ENCODE measurements at regions not wholly inside any gene's neighbourhood (a gene's known extent, or its start where the extent isn't known, plus 50 kb on each side); places are given as distances from the start of the nearest gene placed in this dataset.

DNA sequence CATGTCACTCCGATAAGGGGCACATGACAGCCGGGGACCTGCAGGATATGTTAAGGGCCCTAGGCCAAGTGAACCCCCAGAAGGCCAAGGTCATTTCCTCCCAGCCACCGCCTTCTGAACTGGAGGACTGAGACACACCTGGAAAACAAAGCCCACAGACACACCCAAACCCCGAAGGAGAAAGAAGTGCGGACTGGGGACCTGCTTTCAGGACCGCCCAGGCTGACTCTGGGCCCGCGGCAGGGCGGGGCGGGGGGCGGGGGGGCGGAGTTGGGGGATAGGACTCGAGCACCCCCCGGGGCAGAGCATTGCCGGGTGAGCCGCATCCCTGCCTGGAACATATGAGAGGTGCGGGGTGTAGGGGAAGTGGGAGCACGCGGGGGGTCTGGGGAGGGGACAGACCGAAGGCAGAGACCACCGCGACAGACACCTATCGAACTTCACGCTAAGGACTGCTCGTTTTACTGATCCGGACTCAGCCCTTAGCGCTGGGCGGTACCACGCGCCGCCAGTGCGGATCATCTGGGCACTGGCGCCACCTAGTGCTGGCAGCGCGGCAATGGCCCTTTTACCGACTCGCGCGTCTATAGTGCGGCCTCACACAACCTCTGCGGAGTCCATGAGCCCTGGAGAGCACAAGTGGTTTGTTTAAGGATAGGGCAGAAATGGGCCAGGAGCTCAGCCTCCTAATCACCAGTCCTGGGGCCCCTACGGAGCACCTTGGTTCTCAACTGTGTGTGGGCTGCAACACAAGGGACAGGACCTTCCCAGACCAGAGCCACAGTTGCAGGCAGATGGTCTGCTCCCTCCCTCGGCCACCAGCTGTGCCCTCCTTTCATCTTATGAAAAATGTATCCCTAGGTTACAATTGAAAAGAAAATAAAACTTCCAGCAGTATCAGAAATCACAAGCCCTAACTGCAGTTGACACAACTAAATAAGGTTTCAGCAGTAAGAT lies 157.6 kb downstream of the HERPUD2 start:
- WGBS, 2 donors: 5 to 6% methylated on average over 39 to 43 of the region's 43 CpGs
- Histone ChIP-seq H3K9me3 (ENCODE audit: control insufficient read depth in 2 of 2, insufficient read depth in 1 of 2, low read depth in 1 of 2, low read length in 1 of 2) (no peaks in the 10 kb centered on the region), H3K36me3 (ENCODE audit: control insufficient read depth in 2 of 2, insufficient read depth in 2 of 2, low read length in 1 of 2) (no peaks in the 10 kb centered on the region), H3K4me1 (ENCODE audit: control insufficient read depth in 2 of 2, insufficient read depth in 2 of 2, low read length in 1 of 2) (no peaks in the 10 kb centered on the region), H3K27ac (ENCODE audit: low read depth in 2 of 2, low read length in 1 of 2) (no peak overlapping the region), H3K4me3 (ENCODE audit: low read depth in 1 of 2, low read length in 2 of 2) (peak overlapping the region in 1 of 2 donors; percentile 38), H3K27me3 (ENCODE audit: control insufficient read depth in 1 of 2, insufficient read depth in 2 of 2, low read length in 2 of 2) (no peaks in the 10 kb centered on the region)

- Histone ChIP-seq H3K4me1 (ENCODE audit: control insufficient read depth in 2 of 2, insufficient read depth in 2 of 2, low read length in 1 of 2) (no peaks in the 10 kb centered on the region), H3K4me3 (ENCODE audit: low read depth in 1 of 2, low read length in 2 of 2) (no peak overlapping the region), H3K36me3 (ENCODE audit: control insufficient read depth in 2 of 2, insufficient read depth in 2 of 2, low read length in 1 of 2) (no peaks in the 10 kb centered on the region), H3K27ac (ENCODE audit: low read depth in 2 of 2, low read length in 1 of 2) (no peak overlapping the region), H3K27me3 (ENCODE audit: control insufficient read depth in 1 of 2, insufficient read depth in 2 of 2, low read length in 2 of 2) (no peaks in the 10 kb centered on the region), H3K9me3 (ENCODE audit: control insufficient read depth in 2 of 2, insufficient read depth in 1 of 2, low read depth in 1 of 2, low read length in 1 of 2) (no peaks in the 10 kb centered on the region)
- WGBS, 2 donors: 76 to 81% methylated on average over 11 of the region's 11 CpGs
These were observed 158.5 kb downstream of the HERPUD2 start for GRCh38 chr7:35536396-35536826.

- H3K4me3 ChIP-seq (ENCODE audit: low read depth in 1 of 2, low read length in 2 of 2): no peak overlapping the region
- H3K4me1 ChIP-seq (ENCODE audit: control insufficient read depth in 2 of 2, insufficient read depth in 2 of 2, low read length in 1 of 2): no peaks in the 10 kb centered on the region
- H3K36me3 ChIP-seq (ENCODE audit: control insufficient read depth in 2 of 2, insufficient read depth in 2 of 2, low read length in 1 of 2): no peaks in the 10 kb centered on the region
- H3K9me3 ChIP-seq (ENCODE audit: control insufficient read depth in 2 of 2, insufficient read depth in 1 of 2, low read depth in 1 of 2, low read length in 1 of 2): no peaks in the 10 kb centered on the region
- WGBS, 2 donors: 67 to 69% methylated on average over 6 of the region's 6 CpGs
- H3K27ac ChIP-seq (ENCODE audit: low read depth in 2 of 2, low read length in 1 of 2): no peak overlapping the region
- H3K27me3 ChIP-seq (ENCODE audit: control insufficient read depth in 1 of 2, insufficient read depth in 2 of 2, low read length in 2 of 2): no peaks in the 10 kb centered on the region
These were observed 161.0 kb downstream of the HERPUD2 start for GRCh38 chr7:35533902-35534301.

- no peaks in the 10 kb centered on the region for H3K9me3 ChIP-seq (ENCODE audit: control insufficient read depth in 2 of 2, insufficient read depth in 1 of 2, low read depth in 1 of 2, low read length in 1 of 2)
- 79 to 83% methylated on average over 16 of the region's 16 CpGs for WGBS, 2 donors
- H3K4me3 ChIP-seq (ENCODE audit: low read depth in 1 of 2, low read length in 2 of 2): no peak overlapping the region
- no peaks in the 10 kb centered on the region for H3K36me3 ChIP-seq (ENCODE audit: control insufficient read depth in 2 of 2, insufficient read depth in 2 of 2, low read length in 1 of 2)
- H3K27ac ChIP-seq (ENCODE audit: low read depth in 2 of 2, low read length in 1 of 2): no peak overlapping the region
- H3K27me3 ChIP-seq (ENCODE audit: control insufficient read depth in 1 of 2, insufficient read depth in 2 of 2, low read length in 2 of 2): no peaks in the 10 kb centered on the region
- H3K4me1 ChIP-seq (ENCODE audit: control insufficient read depth in 2 of 2, insufficient read depth in 2 of 2, low read length in 1 of 2): no peaks in the 10 kb centered on the region
These were observed 164.5 kb downstream of the HERPUD2 start for GRCh38 chr7:35530124-35531109.

DNA sequence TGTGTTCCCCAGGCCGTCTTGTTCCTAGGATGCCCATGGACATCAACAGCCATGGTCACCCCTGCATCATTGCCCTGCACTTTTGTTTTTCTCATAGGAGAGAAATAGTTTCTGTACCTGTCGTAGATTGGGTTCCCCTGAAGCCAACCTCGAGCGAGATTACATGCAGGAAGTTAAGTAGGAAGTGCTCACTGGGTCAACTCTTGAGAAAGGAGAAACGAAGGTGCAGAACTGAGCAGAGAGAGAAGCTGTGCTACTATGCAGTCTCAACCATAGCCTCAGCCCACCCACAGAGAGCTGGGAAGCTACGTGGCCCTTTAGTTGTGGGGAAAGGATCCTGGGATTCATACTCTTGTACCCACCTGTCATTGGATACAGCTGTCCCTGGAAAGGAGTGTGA lies 165.2 kb downstream of the HERPUD2 start:
- no peak overlapping the region for H3K4me3 ChIP-seq (ENCODE audit: low read depth in 1 of 2, low read length in 2 of 2)
- H3K27me3 ChIP-seq (ENCODE audit: control insufficient read depth in 1 of 2, insufficient read depth in 2 of 2, low read length in 2 of 2): no peaks in the 10 kb centered on the region
- H3K36me3 ChIP-seq (ENCODE audit: control insufficient read depth in 2 of 2, insufficient read depth in 2 of 2, low read length in 1 of 2): no peaks in the 10 kb centered on the region
- WGBS, 2 donors: 70 to 80% methylated on average over 6 of the region's 6 CpGs
- H3K4me1 ChIP-seq (ENCODE audit: control insufficient read depth in 2 of 2, insufficient read depth in 2 of 2, low read length in 1 of 2): no peaks in the 10 kb centered on the region
- no peaks in the 10 kb centered on the region for H3K9me3 ChIP-seq (ENCODE audit: control insufficient read depth in 2 of 2, insufficient read depth in 1 of 2, low read depth in 1 of 2, low read length in 1 of 2)
- no peak overlapping the region for H3K27ac ChIP-seq (ENCODE audit: low read depth in 2 of 2, low read length in 1 of 2)

GRCh38 chr7:35528381-35528977 lies 166.5 kb downstream of the HERPUD2 start:
- H3K27ac ChIP-seq (ENCODE audit: low read depth in 2 of 2, low read length in 1 of 2): no peak overlapping the region
- no peaks in the 10 kb centered on the region for H3K4me1 ChIP-seq (ENCODE audit: control insufficient read depth in 2 of 2, insufficient read depth in 2 of 2, low read length in 1 of 2)
- no peaks in the 10 kb centered on the region for H3K9me3 ChIP-seq (ENCODE audit: control insufficient read depth in 2 of 2, insufficient read depth in 1 of 2, low read depth in 1 of 2, low read length in 1 of 2)
- H3K27me3 ChIP-seq (ENCODE audit: control insufficient read depth in 1 of 2, insufficient read depth in 2 of 2, low read length in 2 of 2): no peaks in the 10 kb centered on the region
- H3K36me3 ChIP-seq (ENCODE audit: control insufficient read depth in 2 of 2, insufficient read depth in 2 of 2, low read length in 1 of 2): no peaks in the 10 kb centered on the region
- WGBS, 2 donors: 83 to 87% methylated on average over 8 of the region's 8 CpGs
- H3K4me3 ChIP-seq (ENCODE audit: low read depth in 1 of 2, low read length in 2 of 2): no peak overlapping the region

GRCh38 chr7:35526645-35527044 lies 168.3 kb downstream of the HERPUD2 start:
- Histone ChIP-seq H3K4me1 (ENCODE audit: control insufficient read depth in 2 of 2, insufficient read depth in 2 of 2, low read length in 1 of 2) (no peaks in the 10 kb centered on the region), H3K9me3 (ENCODE audit: control insufficient read depth in 2 of 2, insufficient read depth in 1 of 2, low read depth in 1 of 2, low read length in 1 of 2) (no peaks in the 10 kb centered on the region), H3K4me3 (ENCODE audit: low read depth in 1 of 2, low read length in 2 of 2) (no peak overlapping the region), H3K27ac (ENCODE audit: low read depth in 2 of 2, low read length in 1 of 2) (no peak overlapping the region), H3K36me3 (ENCODE audit: control insufficient read depth in 2 of 2, insufficient read depth in 2 of 2, low read length in 1 of 2) (no peaks in the 10 kb centered on the region), H3K27me3 (ENCODE audit: control insufficient read depth in 1 of 2, insufficient read depth in 2 of 2, low read length in 2 of 2) (no peaks in the 10 kb centered on the region)
- 73 to 74% methylated on average over 4 of the region's 4 CpGs for WGBS, 2 donors

DNA sequence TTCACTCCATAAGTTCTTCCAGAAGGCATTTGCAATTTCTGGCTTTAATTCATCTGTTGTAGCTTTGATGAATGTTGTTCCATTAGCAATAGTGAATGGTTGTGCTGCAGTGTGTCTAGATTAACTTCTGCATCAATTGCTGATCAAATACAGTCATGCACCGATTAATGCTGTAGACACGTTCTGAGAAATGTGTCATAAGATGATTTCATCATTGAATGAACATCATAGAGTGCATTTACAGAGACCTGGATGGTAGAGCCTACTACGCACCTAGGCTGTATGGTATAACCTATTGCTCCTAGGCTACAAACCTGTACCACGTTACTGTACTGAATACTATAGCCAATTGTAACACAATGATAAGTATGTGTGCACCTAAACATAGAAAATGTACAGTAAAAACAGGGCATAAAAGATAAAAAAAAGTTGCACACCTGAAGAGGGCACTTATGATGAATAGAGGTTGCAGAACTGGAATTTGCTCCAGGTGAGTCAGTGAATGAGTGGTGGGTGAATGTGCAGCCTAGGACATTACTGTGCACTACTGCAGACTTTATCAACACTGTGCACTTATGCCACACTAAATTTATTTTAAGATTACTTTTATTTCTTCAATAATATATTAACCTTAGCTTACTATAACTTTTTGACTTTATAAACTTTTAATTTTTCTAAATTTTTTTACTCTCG lies 170.7 kb downstream of the HERPUD2 start:
- Histone ChIP-seq H3K27ac (ENCODE audit: low read depth in 2 of 2, low read length in 1 of 2) (no peak overlapping the region), H3K9me3 (ENCODE audit: control insufficient read depth in 2 of 2, insufficient read depth in 1 of 2, low read depth in 1 of 2, low read length in 1 of 2) (no peaks in the 10 kb centered on the region), H3K27me3 (ENCODE audit: control insufficient read depth in 1 of 2, insufficient read depth in 2 of 2, low read length in 2 of 2) (peaks cover 0 to 3% of the 10 kb centered on the region in 2 donors), H3K4me1 (ENCODE audit: control insufficient read depth in 2 of 2, insufficient read depth in 2 of 2, low read length in 1 of 2) (no peaks in the 10 kb centered on the region), H3K36me3 (ENCODE audit: control insufficient read depth in 2 of 2, insufficient read depth in 2 of 2, low read length in 1 of 2) (no peaks in the 10 kb centered on the region), H3K4me3 (ENCODE audit: low read depth in 1 of 2, low read length in 2 of 2) (no peak overlapping the region)
- WGBS, 2 donors: 77 to 78% methylated on average over 5 of the region's 5 CpGs

GRCh38 chr7:35523292-35523691 lies 171.6 kb downstream of the HERPUD2 start:
- Histone ChIP-seq H3K27me3 (ENCODE audit: control insufficient read depth in 1 of 2, insufficient read depth in 2 of 2, low read length in 2 of 2) (peaks cover 0 to 3% of the 10 kb centered on the region in 2 donors), H3K4me1 (ENCODE audit: control insufficient read depth in 2 of 2, insufficient read depth in 2 of 2, low read length in 1 of 2) (no peaks in the 10 kb centered on the region), H3K4me3 (ENCODE audit: low read depth in 1 of 2, low read length in 2 of 2) (no peak overlapping the region), H3K36me3 (ENCODE audit: control insufficient read depth in 2 of 2, insufficient read depth in 2 of 2, low read length in 1 of 2) (no peaks in the 10 kb centered on the region), H3K9me3 (ENCODE audit: control insufficient read depth in 2 of 2, insufficient read depth in 1 of 2, low read depth in 1 of 2, low read length in 1 of 2) (no peaks in the 10 kb centered on the region), H3K27ac (ENCODE audit: low read depth in 2 of 2, low read length in 1 of 2) (no peak overlapping the region)
- WGBS, 2 donors: 81 to 84% methylated on average over 7 of the region's 7 CpGs
